Karpas-422 (cell line): ENCODE measurements at regions not wholly inside any gene's neighbourhood (a gene's known extent, or its start where the extent isn't known, plus 50 kb on each side); places are given as distances from the start of the nearest gene placed in this dataset.

Experiments
- DNase-seq: peaks from one replicate; pipeline ENCODE4 v3.0.0-alpha.2; 2015
- H2AFZ ChIP-seq: fragments of 200-600 bp; sonication (generic); 2 replicates; pipeline ENCODE4 v1.6.1; 2014; ENCODE audit warnings: antibody characterized with exemption, low read length, mixed read lengths
- H3K27ac ChIP-seq: fragments of 200-600 bp; sonication (generic); 2 replicates; pipeline ENCODE4 v1.5.1; 2014; ENCODE audit warnings: mild to moderate bottlenecking, low read length, moderate library complexity
- H3K27me3 ChIP-seq: fragments of 200-600 bp; sonication (generic); 2 replicates; pipeline ENCODE4 v1.6.1; 2014; ENCODE audit warnings: low read length, mixed read lengths
- H3K36me3 ChIP-seq: fragments of 200-600 bp; sonication (generic); 2 replicates; pipeline ENCODE4 v1.6.1; 2014; ENCODE audit warnings: low read length, mixed read lengths; ENCODE audit not compliant: insufficient read depth
- H3K4me1 ChIP-seq: fragments of 200-600 bp; sonication (generic); 2 replicates; pipeline ENCODE4 v1.6.1; 2014; ENCODE audit warnings: mild to moderate bottlenecking, low read length, mixed read lengths
- H3K4me2 ChIP-seq: fragments of 200-600 bp; sonication (generic); 2 replicates; pipeline ENCODE4 v1.6.1; 2014; ENCODE audit warnings: low read length, low read depth, mild to moderate bottlenecking; ENCODE audit not compliant: poor library complexity, severe bottlenecking
- H3K4me3 ChIP-seq: fragments of 200-600 bp; sonication (generic); 2 replicates; pipeline ENCODE4 v1.5.1; 2014; ENCODE audit warnings: mild to moderate bottlenecking, antibody characterized with exemption, low read length, mixed read lengths
- H3K79me2 ChIP-seq: fragments of 200-600 bp; sonication (generic); 2 replicates; pipeline ENCODE4 v1.6.1; 2014; ENCODE audit warnings: mild to moderate bottlenecking, low read length, mixed read lengths
- H3K9ac ChIP-seq: fragments of 200-600 bp; sonication (generic); 2 replicates; pipeline ENCODE4 v1.6.0; 2014; ENCODE audit warnings: low read length
- H3K9me2 ChIP-seq: fragments of 200-600 bp; sonication (generic), shearing (Covaris generic); replicated peaks from 2 replicates; pipeline ENCODE4 v1.6.0; 2014; ENCODE audit warnings: mild to moderate bottlenecking, low read length, moderate library complexity; ENCODE audit not compliant: insufficient read depth
- H3K9me3 ChIP-seq: fragments of 300-700, 200-600 bp; sonication (generic); 2 replicates; pipeline ENCODE4 v1.6.1; 2014; ENCODE audit warnings: low read length, mixed read lengths
- H4K20me1 ChIP-seq: fragments of 200-600 bp; sonication (generic); 2 replicates; pipeline ENCODE4 v1.6.1; 2014; ENCODE audit warnings: mild to moderate bottlenecking, antibody characterized with exemption, low read length, low read depth; ENCODE audit not compliant: insufficient read depth

DNA sequence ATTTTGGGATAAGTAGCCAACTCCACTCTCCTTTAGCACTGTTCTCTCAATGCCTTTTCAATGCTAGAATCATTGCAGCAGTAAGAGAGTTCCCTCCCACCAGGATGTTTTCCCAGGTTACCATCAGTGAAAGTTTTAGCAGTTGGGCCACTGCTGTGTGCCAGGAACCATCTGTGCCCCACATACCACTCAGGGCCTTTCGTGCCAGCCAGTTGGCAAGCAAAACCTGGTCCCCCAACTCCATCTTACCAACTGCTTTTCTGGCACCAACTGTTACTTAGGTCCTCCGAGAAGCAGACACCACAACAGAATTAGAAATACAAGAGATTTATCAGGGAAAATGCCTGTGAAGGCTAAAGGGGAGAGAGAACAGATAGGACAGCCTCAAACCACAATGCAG lies 533.4 kb upstream of the NBEA start:
- H3K27ac ChIP-seq = no peak overlapping the region
- no peaks in the 10 kb centered on the region for H3K27me3 ChIP-seq
- H4K20me1 ChIP-seq = no peaks in the 10 kb centered on the region
- no peak for DNase-seq
- no peaks in the 10 kb centered on the region for H3K9me3 ChIP-seq
- H3K4me2 ChIP-seq = no peak overlapping the region
- no peak overlapping the region for H2AFZ ChIP-seq
- no peaks in the 10 kb centered on the region for H3K36me3 ChIP-seq
- no peaks in the 10 kb centered on the region for H3K9me2 ChIP-seq
- H3K79me2 ChIP-seq = no peaks in the 10 kb centered on the region
- H3K4me1 ChIP-seq = no peaks in the 10 kb centered on the region
- H3K9ac ChIP-seq = no peak overlapping the region
- no peak overlapping the region for H3K4me3 ChIP-seq

- no peak overlapping the region for H2AFZ ChIP-seq
- H3K4me1 ChIP-seq = no peaks in the 10 kb centered on the region
- no peaks in the 10 kb centered on the region for H3K9me2 ChIP-seq
- no peak for DNase-seq
- H3K9ac ChIP-seq = no peak overlapping the region
- no peak overlapping the region for H3K4me3 ChIP-seq
- no peaks in the 10 kb centered on the region for H3K9me3 ChIP-seq
- H3K36me3 ChIP-seq = no peaks in the 10 kb centered on the region
- H3K4me2 ChIP-seq = no peak overlapping the region
- no peaks in the 10 kb centered on the region for H3K79me2 ChIP-seq
- no peak overlapping the region for H3K27ac ChIP-seq
- no peaks in the 10 kb centered on the region for H3K27me3 ChIP-seq
- H4K20me1 ChIP-seq = no peaks in the 10 kb centered on the region
Measured at GRCh38 chr13:34409496-34410182, 532.4 kb upstream of the NBEA start.

DNA sequence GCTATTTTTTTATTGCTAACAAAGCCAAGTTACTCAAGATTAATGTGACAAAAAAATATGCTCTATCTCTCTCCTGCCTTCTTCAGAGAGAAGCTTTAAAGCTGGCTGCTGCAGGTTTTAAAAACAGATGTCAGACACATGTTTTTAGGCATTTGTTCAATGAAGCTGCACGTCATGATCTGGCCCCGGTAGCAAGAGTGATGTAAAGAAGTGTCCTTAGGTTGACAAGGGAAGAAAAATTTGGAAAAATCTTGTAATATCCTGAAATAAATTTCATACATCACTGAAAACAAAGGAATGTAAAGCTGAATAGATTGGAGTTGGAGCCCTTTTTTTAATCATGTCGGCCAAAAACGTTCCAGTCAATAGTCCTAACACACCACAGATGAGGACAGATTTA lies 531.4 kb upstream of the NBEA start:
- no peaks in the 10 kb centered on the region for H3K79me2 ChIP-seq
- H3K4me1 ChIP-seq = no peaks in the 10 kb centered on the region
- no peak overlapping the region for H3K4me2 ChIP-seq
- H2AFZ ChIP-seq = no peak overlapping the region
- no peak overlapping the region for H3K27ac ChIP-seq
- H3K4me3 ChIP-seq = no peak overlapping the region
- no peak overlapping the region for H3K9ac ChIP-seq
- H4K20me1 ChIP-seq = no peaks in the 10 kb centered on the region
- H3K9me2 ChIP-seq = no peaks in the 10 kb centered on the region
- H3K36me3 ChIP-seq = no peaks in the 10 kb centered on the region
- no peaks in the 10 kb centered on the region for H3K27me3 ChIP-seq
- no peaks in the 10 kb centered on the region for H3K9me3 ChIP-seq
- no peak for DNase-seq

DNA sequence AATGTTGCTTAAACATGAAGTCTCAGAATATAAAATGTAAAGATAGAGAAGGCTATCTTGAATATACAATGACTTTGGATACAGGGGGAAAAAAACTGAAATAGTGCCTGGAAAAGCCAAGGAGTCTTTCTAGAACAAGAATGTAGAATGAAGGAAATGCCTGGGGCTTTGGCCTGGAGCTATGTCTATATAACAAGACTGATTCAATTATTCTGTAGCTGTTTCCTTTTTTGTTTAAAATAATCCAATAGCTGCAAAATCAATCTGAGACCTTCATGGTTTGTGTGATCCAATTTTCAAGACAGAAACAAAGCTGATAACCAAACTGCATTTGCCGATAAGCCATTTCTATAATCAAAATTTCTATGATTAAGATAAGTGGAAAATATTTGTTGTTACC lies 530.9 kb upstream of the NBEA start:
- Histone ChIP-seq H3K4me1 (no peaks in the 10 kb centered on the region), H3K79me2 (no peaks in the 10 kb centered on the region), H3K4me2 (no peak overlapping the region), H3K36me3 (no peaks in the 10 kb centered on the region), H2AFZ (no peak overlapping the region), H3K9me3 (no peaks in the 10 kb centered on the region), H3K27me3 (no peaks in the 10 kb centered on the region), H4K20me1 (no peaks in the 10 kb centered on the region), H3K4me3 (no peak overlapping the region), H3K9me2 (no peaks in the 10 kb centered on the region), H3K27ac (no peak overlapping the region), H3K9ac (no peak overlapping the region)
- DNase-seq = no peak

- H3K4me2 ChIP-seq = no peak overlapping the region
- no peaks in the 10 kb centered on the region for H3K79me2 ChIP-seq
Measured at GRCh38 chr13:34411894-34412293, 530.2 kb upstream of the NBEA start.

DNA sequence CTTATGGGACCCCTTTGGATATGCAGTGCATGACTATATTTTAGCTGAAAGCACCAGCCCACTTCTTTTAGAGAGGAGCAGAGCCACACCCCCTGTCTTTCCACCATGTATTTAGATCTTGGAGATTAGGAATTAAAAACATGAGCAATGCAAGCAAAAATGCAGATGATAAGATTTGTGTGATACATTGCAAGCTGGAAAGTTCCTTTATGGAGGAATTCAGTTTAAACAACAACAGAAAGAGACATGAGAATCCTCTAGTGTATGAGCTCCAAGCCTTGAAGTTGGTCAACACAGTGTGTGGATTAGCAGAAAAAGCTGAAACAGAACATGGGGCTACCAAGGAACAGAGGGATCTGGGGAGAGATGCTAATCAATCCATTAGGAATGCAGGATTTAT lies 529.8 kb upstream of the NBEA start:
- Histone ChIP-seq H2AFZ (no peak overlapping the region), H3K4me1 (no peaks in the 10 kb centered on the region), H3K9ac (no peak overlapping the region), H4K20me1 (no peaks in the 10 kb centered on the region), H3K27me3 (no peaks in the 10 kb centered on the region), H3K9me3 (no peaks in the 10 kb centered on the region), H3K4me2 (no peak overlapping the region), H3K9me2 (no peaks in the 10 kb centered on the region), H3K36me3 (no peaks in the 10 kb centered on the region), H3K4me3 (no peak overlapping the region), H3K79me2 (no peaks in the 10 kb centered on the region), H3K27ac (no peak overlapping the region)
- no peak for DNase-seq

More at GRCh38 chr13:34411894-34412293, 530.2 kb upstream of the NBEA start:
- Histone ChIP-seq H4K20me1 (no peaks in the 10 kb centered on the region), H3K4me1 (no peaks in the 10 kb centered on the region), H3K9me3 (no peaks in the 10 kb centered on the region), H3K36me3 (no peaks in the 10 kb centered on the region), H3K27ac (no peak overlapping the region), H3K27me3 (no peaks in the 10 kb centered on the region), H3K9me2 (no peaks in the 10 kb centered on the region), H2AFZ (no peak overlapping the region), H3K9ac (no peak overlapping the region), H3K4me3 (no peak overlapping the region)
- DNase-seq = no peak

DNA sequence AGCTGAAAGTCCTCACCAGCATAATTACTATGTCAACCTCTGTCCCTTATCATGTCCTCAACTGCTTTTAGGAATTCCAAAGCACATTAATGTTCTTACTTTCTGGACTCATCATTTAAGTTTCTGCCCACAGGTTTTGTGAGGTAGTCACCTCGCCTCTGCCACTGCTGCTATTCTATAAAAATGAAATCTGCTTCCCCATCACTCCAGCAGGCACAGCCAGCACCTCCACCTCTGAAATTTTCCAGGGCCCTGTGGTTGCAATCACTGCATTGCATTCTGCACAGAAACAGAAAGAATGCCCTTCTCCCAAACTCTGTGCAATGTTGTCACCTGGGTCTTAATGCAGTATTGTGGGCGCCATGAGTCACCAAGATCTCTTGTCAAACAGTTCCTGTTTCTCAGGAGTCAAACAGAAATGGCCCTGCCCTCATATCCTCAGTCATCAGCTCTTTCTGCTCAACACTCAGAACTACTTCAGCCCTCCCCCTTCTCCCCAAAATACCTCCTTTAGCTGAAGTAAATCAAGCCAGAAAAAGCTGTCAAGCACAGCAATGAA lies 529.2 kb upstream of the NBEA start:
- no peak overlapping the region for H3K9ac ChIP-seq
- no peak overlapping the region for H3K27ac ChIP-seq
- no peaks in the 10 kb centered on the region for H3K79me2 ChIP-seq
- H3K4me2 ChIP-seq = no peak overlapping the region
- H3K9me2 ChIP-seq = no peaks in the 10 kb centered on the region
- H3K27me3 ChIP-seq = no peaks in the 10 kb centered on the region
- DNase-seq = no peak
- no peaks in the 10 kb centered on the region for H3K4me1 ChIP-seq
- H4K20me1 ChIP-seq = no peaks in the 10 kb centered on the region
- no peak overlapping the region for H2AFZ ChIP-seq
- no peaks in the 10 kb centered on the region for H3K36me3 ChIP-seq
- H3K9me3 ChIP-seq = no peaks in the 10 kb centered on the region
- no peak overlapping the region for H3K4me3 ChIP-seq

GRCh38 chr13:34413538-34414210 lies 528.4 kb upstream of the NBEA start:
- Histone ChIP-seq H3K36me3 (no peaks in the 10 kb centered on the region), H2AFZ (no peak overlapping the region), H3K27ac (no peak overlapping the region), H3K9ac (no peak overlapping the region), H3K9me2 (no peaks in the 10 kb centered on the region), H3K4me3 (no peak overlapping the region), H3K4me1 (no peaks in the 10 kb centered on the region), H3K9me3 (no peaks in the 10 kb centered on the region), H4K20me1 (no peaks in the 10 kb centered on the region), H3K4me2 (no peak overlapping the region), H3K79me2 (no peaks in the 10 kb centered on the region), H3K27me3 (no peaks in the 10 kb centered on the region)
- no peak for DNase-seq
